CD14-positive monocyte (primary cell): ENCODE measurements at regions not wholly inside any gene's neighbourhood (a gene's known extent, or its start where the extent isn't known, plus 50 kb on each side); places are given as distances from the start of the nearest gene placed in this dataset.

Experiments used
- DNase-seq, 3 donors: peaks; one replicate each; pipeline ENCODE4 v3.0.0-alpha.2; 2011 to 2022
- H2AFZ ChIP-seq: 2 replicates; pipeline ENCODE4 v1.6.0; 2012; ENCODE audit warnings: mild to moderate bottlenecking, low read depth, low read length, inconsistent platforms; ENCODE audit not compliant: insufficient read depth, poor library complexity, severe bottlenecking
- H3K27ac ChIP-seq, 2 donors: 1 replicate in 1 of 2; 2 replicates in 1 of 2; pipeline ENCODE4 v1.5.1; 2012 to 2013; ENCODE audit warnings: low read length in 2 of 2, control low read depth in 1 of 2, inconsistent platforms in 1 of 2, low read depth in 1 of 2, mild to moderate bottlenecking in 1 of 2
- H3K27me3 ChIP-seq, 2 donors: one replicate each; pipeline versions ENCODE4 v1.6.0 to v1.6.1; 2011 to 2013; ENCODE audit warnings: low read length in 2 of 2; ENCODE audit not compliant: control insufficient read depth in 2 of 2, insufficient read depth in 2 of 2
- H3K36me3 ChIP-seq, 2 donors: replicated peaks in 1 of 2; 1 replicate in 1 of 2; 2 replicates in 1 of 2; pipeline versions ENCODE4 v1.5.1 to v1.6.1; 2012 to 2013; ENCODE audit warnings: low read length in 2 of 2, control low read depth in 1 of 2, inconsistent platforms in 1 of 2, mild to moderate bottlenecking in 1 of 2; ENCODE audit not compliant: insufficient read depth in 2 of 2, control insufficient read depth in 1 of 2
- H3K4me1 ChIP-seq, 2 donors: 1 replicate in 1 of 2; 2 replicates in 1 of 2; pipeline versions ENCODE4 v1.5.1 to v1.6.1; 2012 to 2013; ENCODE audit warnings: low read length in 2 of 2, control low read depth in 1 of 2, inconsistent platforms in 1 of 2, mild to moderate bottlenecking in 1 of 2, moderate library complexity in 1 of 2; ENCODE audit not compliant: insufficient read depth in 2 of 2, control insufficient read depth in 1 of 2
- H3K4me2 ChIP-seq: replicated peaks from 2 replicates; pipeline ENCODE3; 2012; ENCODE audit warnings: low read length, moderate library complexity, mild to moderate bottlenecking; ENCODE audit not compliant: poor library complexity, severe bottlenecking; ENCODE audit errors: extremely low read depth
- H3K4me3 ChIP-seq, 3 experiments: fragments of 200-600 bp in 1 of 3; sonication (generic) in 1 of 3; replicated peaks in 1 of 3; 1 replicate in 2 of 3; 2 replicates in 1 of 3; pipeline ENCODE4 v1.5.1; 2011 to 2013; ENCODE audit warnings: low read length in 3 of 3, mild to moderate bottlenecking in 3 of 3, control low read depth in 2 of 3, low read depth in 2 of 3, inconsistent platforms in 1 of 3, moderate library complexity in 1 of 3
- H3K79me2 ChIP-seq: 2 replicates; pipeline ENCODE4 v1.6.0; 2012; ENCODE audit warnings: mild to moderate bottlenecking, control low read depth, inconsistent platforms, low read length, moderate library complexity; ENCODE audit not compliant: insufficient read depth
- H3K9ac ChIP-seq: 2 replicates; pipeline ENCODE4 v1.6.0; 2017; ENCODE audit warnings: low read length, mild to moderate bottlenecking; ENCODE audit not compliant: insufficient read depth, poor library complexity, severe bottlenecking
- H3K9me3 ChIP-seq, 2 donors: replicated peaks in 1 of 2; 1 replicate in 1 of 2; 2 replicates in 1 of 2; pipeline versions ENCODE4 v1.5.1 to v1.6.1; 2012 to 2013; ENCODE audit warnings: low read length in 2 of 2, control low read depth in 1 of 2; ENCODE audit not compliant: control insufficient read depth in 1 of 2, insufficient read depth in 1 of 2
- H4K20me1 ChIP-seq: 2 replicates; pipeline ENCODE4 v1.6.0; 2012; ENCODE audit warnings: mild to moderate bottlenecking, low read length, control low read depth, moderate library complexity; ENCODE audit not compliant: insufficient read depth
- H3K27ac Mint-ChIP-seq, 7 donors: one replicate each; pipeline ENCODE4 v1.8.0; 2020; ENCODE audit warnings: mild to moderate bottlenecking in 7 of 7, mixed read lengths in 7 of 7, moderate library complexity in 6 of 7, inconsistent platforms in 2 of 7
- H3K27me3 Mint-ChIP-seq, 3 donors: one replicate each; pipeline ENCODE4 v1.8.0; 2021 to 2022; ENCODE audit warnings: low read depth in 3 of 3, mild to moderate bottlenecking in 3 of 3, mixed read lengths in 3 of 3, moderate library complexity in 3 of 3, inconsistent platforms in 1 of 3
- H3K36me3 Mint-ChIP-seq, 2 donors: one replicate each; pipeline ENCODE4 v1.8.0; 2020; ENCODE audit warnings: mixed read lengths in 2 of 2, inconsistent platforms in 1 of 2, mild to moderate bottlenecking in 1 of 2
- H3K4me1 Mint-ChIP-seq: one replicate; pipeline ENCODE4 v1.8.0; 2020; ENCODE audit warnings: mild to moderate bottlenecking, mixed read lengths
- H3K4me3 Mint-ChIP-seq, 2 donors: one replicate each; pipeline ENCODE4 v1.8.0; 2020; ENCODE audit warnings: mild to moderate bottlenecking in 2 of 2, mixed read lengths in 2 of 2, moderate library complexity in 1 of 2
- H3K9me3 Mint-ChIP-seq, 7 donors: one replicate each; pipeline ENCODE4 v1.8.0; 2020 to 2022; ENCODE audit warnings: mixed read lengths in 7 of 7, mild to moderate bottlenecking in 6 of 7, moderate library complexity in 6 of 7, inconsistent platforms in 2 of 7
- WGBS: methylation state at CpG from one replicate; pipeline ENCODE4 v1.1.5; 2013; ENCODE audit warnings: missing lambda C conversion rate; ENCODE audit not compliant: insufficient coverage; 5-methylcytosine and 5-hydroxymethylcytosine counted together
- intact Hi-C, 2 donors: fragments of 100-400 bp; cut with micrococcal nuclease; formaldehyde crosslinking; loops; one replicate each; pipeline versions ENCODE4 v1.15.0 to v1.15.1; 2023
- TF ChIP-seq, protein P1 (sequence below): fragments of 200-600 bp; IDR thresholded peaks from one replicate; pipeline ENCODE4 v1.8.0; 2022; ENCODE audit warnings: antibody characterized with exemption, mild to moderate bottlenecking

DNA sequence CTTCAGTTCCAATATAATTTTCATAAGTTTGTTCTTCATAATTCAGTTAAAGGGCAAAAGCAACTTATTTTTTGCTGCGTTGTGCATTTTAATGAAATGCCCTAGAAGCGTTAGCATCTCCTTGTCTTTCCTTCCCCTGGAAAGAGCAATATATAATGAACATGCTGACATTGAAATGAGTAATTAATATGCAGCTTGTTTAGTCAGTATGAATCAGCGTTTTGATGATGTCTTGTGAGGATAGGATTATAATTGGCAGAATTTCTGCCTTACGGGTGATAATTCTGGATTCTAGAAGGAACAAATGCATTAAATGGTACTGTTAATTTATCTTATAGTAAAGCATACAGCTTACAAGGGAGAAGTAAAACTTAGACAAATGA lies 152.3 kb upstream of the MMADHC start:
- Histone ChIP-seq H3K4me3 (no peak overlapping the region), H3K36me3 (no peaks in the 10 kb centered on the region), H3K27ac (no peak overlapping the region), H3K9me3 (no peaks in the 10 kb centered on the region), H3K4me2 (no peak overlapping the region), H3K27me3 (no peaks in the 10 kb centered on the region), H3K4me1 (no peaks in the 10 kb centered on the region), H4K20me1 (no peaks in the 10 kb centered on the region), H3K79me2 (no peaks in the 10 kb centered on the region), H3K9ac (no peak overlapping the region), H2AFZ (no peak overlapping the region)
- H3K27me3 Mint-ChIP-seq: peaks cover 0 to 1% (median 0%) of the 10 kb centered on the region in 3 donors
- H3K4me1 Mint-ChIP-seq: no peaks in the 10 kb centered on the region
- intact Hi-C loops: no loop called here
- no peak overlapping the region for H3K4me3 Mint-ChIP-seq
- DNase-seq: no peak
- H3K36me3 Mint-ChIP-seq: no peaks in the 10 kb centered on the region
- 57% methylated on average over 1 of the region's 4 CpGs for WGBS
- TF ChIP-seq, protein P1, sequence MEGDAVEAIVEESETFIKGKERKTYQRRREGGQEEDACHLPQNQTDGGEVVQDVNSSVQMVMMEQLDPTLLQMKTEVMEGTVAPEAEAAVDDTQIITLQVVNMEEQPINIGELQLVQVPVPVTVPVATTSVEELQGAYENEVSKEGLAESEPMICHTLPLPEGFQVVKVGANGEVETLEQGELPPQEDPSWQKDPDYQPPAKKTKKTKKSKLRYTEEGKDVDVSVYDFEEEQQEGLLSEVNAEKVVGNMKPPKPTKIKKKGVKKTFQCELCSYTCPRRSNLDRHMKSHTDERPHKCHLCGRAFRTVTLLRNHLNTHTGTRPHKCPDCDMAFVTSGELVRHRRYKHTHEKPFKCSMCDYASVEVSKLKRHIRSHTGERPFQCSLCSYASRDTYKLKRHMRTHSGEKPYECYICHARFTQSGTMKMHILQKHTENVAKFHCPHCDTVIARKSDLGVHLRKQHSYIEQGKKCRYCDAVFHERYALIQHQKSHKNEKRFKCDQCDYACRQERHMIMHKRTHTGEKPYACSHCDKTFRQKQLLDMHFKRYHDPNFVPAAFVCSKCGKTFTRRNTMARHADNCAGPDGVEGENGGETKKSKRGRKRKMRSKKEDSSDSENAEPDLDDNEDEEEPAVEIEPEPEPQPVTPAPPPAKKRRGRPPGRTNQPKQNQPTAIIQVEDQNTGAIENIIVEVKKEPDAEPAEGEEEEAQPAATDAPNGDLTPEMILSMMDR: no peak
- H3K9me3 Mint-ChIP-seq: peaks cover 0 to 2% (median 0%) of the 10 kb centered on the region in 7 donors
- no peak overlapping the region for H3K27ac Mint-ChIP-seq

DNA sequence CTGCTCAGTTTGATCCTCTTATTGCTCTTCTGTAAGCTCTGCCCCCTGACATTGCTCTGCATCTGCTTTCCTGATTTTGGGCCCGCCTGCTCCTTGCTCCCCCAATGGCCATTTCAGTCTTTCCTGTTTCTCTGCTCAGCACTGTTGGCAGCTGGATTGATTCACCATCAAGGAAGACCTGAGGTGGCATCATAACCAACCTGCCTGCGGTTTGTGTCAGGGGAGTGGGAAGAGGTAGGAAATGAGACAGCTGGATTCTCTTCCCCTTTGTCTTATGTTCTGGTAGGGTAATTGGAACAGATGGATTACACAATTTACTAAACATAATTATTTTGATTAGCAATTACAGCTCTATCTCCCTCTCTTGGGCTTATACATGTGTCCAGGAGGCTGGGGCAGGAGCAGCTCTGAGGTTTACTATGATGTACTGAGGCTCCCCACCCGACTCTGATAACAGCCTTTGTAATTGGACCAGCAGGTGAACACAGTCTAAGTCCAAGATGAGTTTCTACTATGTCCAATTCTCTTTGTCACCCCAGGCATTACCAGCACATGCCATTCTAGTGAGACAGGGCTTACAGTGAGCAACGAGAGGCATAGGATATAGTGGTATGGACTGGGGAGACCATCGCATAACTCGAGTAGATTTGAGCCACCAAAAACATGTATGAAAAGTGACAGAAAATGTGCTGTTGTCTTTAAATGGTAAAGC lies 151.8 kb upstream of the MMADHC start:
- H3K27ac ChIP-seq: no peak overlapping the region
- Mint-ChIP-seq H3K27ac (no peak overlapping the region), H3K36me3 (no peaks in the 10 kb centered on the region), H3K4me1 (no peaks in the 10 kb centered on the region), H3K4me3 (no peak overlapping the region), H3K27me3 (peaks cover 0 to 1% (median 0%) of the 10 kb centered on the region in 3 donors), H3K9me3 (peaks cover 0 to 2% (median 0%) of the 10 kb centered on the region in 7 donors)
- TF ChIP-seq, protein P1: no peak
- H3K4me1 ChIP-seq: no peaks in the 10 kb centered on the region
- no peak overlapping the region for H3K4me3 ChIP-seq
- H4K20me1 ChIP-seq: no peaks in the 10 kb centered on the region
- no peak overlapping the region for H3K4me2 ChIP-seq
- intact Hi-C loops: no loop called here
- no peak overlapping the region for H3K9ac ChIP-seq
- no peaks in the 10 kb centered on the region for H3K36me3 ChIP-seq
- H3K79me2 ChIP-seq: no peaks in the 10 kb centered on the region
- H3K9me3 ChIP-seq: no peaks in the 10 kb centered on the region
- no peaks in the 10 kb centered on the region for H3K27me3 ChIP-seq
- no peak for DNase-seq
- WGBS: 89% methylated on average over 1 of the region's 6 CpGs
- no peak overlapping the region for H2AFZ ChIP-seq
